Smooth muscle cell (in vitro differentiated cells): ENCODE measurements at regions not wholly inside any gene's neighbourhood (a gene's known extent, or its start where the extent isn't known, plus 50 kb on each side); places are given as distances from the start of the nearest gene placed in this dataset.

ENCODE experiments used
- DNase-seq: peaks from one replicate; lab custom pipeline; 2025; ENCODE audit not compliant: unreplicated experiment; lab: John Stamatoyannopoulos, UW
- H2AFZ ChIP-seq: fragments of 200-600 bp; sonication (generic); 2 replicates; pipeline ENCODE4 v1.6.0; 2016; ENCODE audit warnings: antibody characterized with exemption, low read depth, mild to moderate bottlenecking
- H3F3A ChIP-seq: fragments of 200-600 bp; sonication (generic); 2 replicates; pipeline ENCODE4 v1.6.0; 2017; ENCODE audit warnings: antibody characterized with exemption, low read depth
- H3K27ac ChIP-seq: fragments of 200-600 bp; sonication (generic); 2 replicates; pipeline ENCODE4 v1.5.1; 2016; ENCODE audit warnings: low read depth, mild to moderate bottlenecking
- H3K27me3 ChIP-seq: fragments of 200-600 bp; sonication (generic); 2 replicates; pipeline ENCODE4 v1.6.1; 2016; ENCODE audit warnings: low read depth, mild to moderate bottlenecking
- H3K36me3 ChIP-seq: fragments of 200-600 bp; sonication (generic); 2 replicates; pipeline ENCODE4 v1.5.1; 2016; ENCODE audit warnings: low read depth
- H3K4me1 ChIP-seq: fragments of 200-600 bp; sonication (generic); 2 replicates; pipeline ENCODE4 v1.5.1; 2016; ENCODE audit warnings: low read depth
- H3K4me2 ChIP-seq: fragments of 200-600 bp; sonication (generic); 2 replicates; pipeline ENCODE4 v1.6.0; 2016; ENCODE audit warnings: mild to moderate bottlenecking
- H3K4me3 ChIP-seq: fragments of 200-600 bp; sonication (generic); 2 replicates; pipeline ENCODE4 v1.5.1; 2016; ENCODE audit warnings: mild to moderate bottlenecking
- H3K79me2 ChIP-seq: fragments of 200-600 bp; sonication (generic); 2 replicates; pipeline ENCODE4 v1.6.0; 2016; ENCODE audit warnings: low read depth, mild to moderate bottlenecking
- H3K9ac ChIP-seq: fragments of 200-600 bp; sonication (generic); 2 replicates; pipeline ENCODE4 v1.6.0; 2016; ENCODE audit warnings: low read depth
- H3K9me3 ChIP-seq: fragments of 200-600 bp; sonication (generic); replicated peaks from 2 replicates; pipeline ENCODE4 v1.5.1; 2016; ENCODE audit warnings: low read depth
- H4K20me1 ChIP-seq: fragments of 200-600 bp; sonication (generic); 2 replicates; pipeline ENCODE4 v1.6.0; 2016; ENCODE audit warnings: low read depth
- CTCF ChIP-seq: fragments of 200-600 bp; sonication (generic); IDR thresholded peaks from 2 replicates; pipeline ENCODE4 v1.5.1; 2017; ENCODE audit warnings: borderline replicate concordance, mild to moderate bottlenecking, antibody characterized with exemption; ENCODE audit not compliant: insufficient read depth, poor library complexity, severe bottlenecking
- WGBS: methylation state at CpG from one replicate; pipeline ENCODE4 v1.1.7; 2016; ENCODE audit warnings: low lambda C conversion rate; 5-methylcytosine and 5-hydroxymethylcytosine counted together

- no peak for DNase-seq
- H3K36me3 ChIP-seq, result no peaks in the 10 kb centered on the region
- no peaks in the 10 kb centered on the region for H4K20me1 ChIP-seq
- H3K27me3 ChIP-seq, result no peaks in the 10 kb centered on the region
- H3K79me2 ChIP-seq, result no peaks in the 10 kb centered on the region
- H3K4me3 ChIP-seq, result no peak overlapping the region
- H2AFZ ChIP-seq, result no peak overlapping the region
- H3K4me1 ChIP-seq, result no peaks in the 10 kb centered on the region
- no peaks in the 10 kb centered on the region for H3K9me3 ChIP-seq
- no peak overlapping the region for H3K4me2 ChIP-seq
- H3F3A ChIP-seq, result no peaks in the 10 kb centered on the region
- no peak overlapping the region for H3K9ac ChIP-seq
- TF ChIP-seq CTCF, result no peak
- H3K27ac ChIP-seq, result no peak overlapping the region
These were observed 541.7 kb upstream of the ANKRD30A start for GRCh38 chr10:36583690-36584089.

GRCh38 chr10:36581237-36581636 lies 544.2 kb upstream of the ANKRD30A start:
- H3K27ac ChIP-seq, result no peak overlapping the region
- H3K9me3 ChIP-seq, result no peaks in the 10 kb centered on the region
- no peaks in the 10 kb centered on the region for H3K4me1 ChIP-seq
- no peak overlapping the region for H3K9ac ChIP-seq
- no peak overlapping the region for H3K4me2 ChIP-seq
- H3F3A ChIP-seq, result no peaks in the 10 kb centered on the region
- no peak for TF ChIP-seq CTCF
- DNase-seq, result no peak
- WGBS, result 87% methylated on average over 2 of the region's 2 CpGs
- H3K4me3 ChIP-seq, result no peak overlapping the region
- H3K79me2 ChIP-seq, result no peaks in the 10 kb centered on the region
- no peaks in the 10 kb centered on the region for H3K36me3 ChIP-seq
- H4K20me1 ChIP-seq, result no peaks in the 10 kb centered on the region
- H2AFZ ChIP-seq, result no peak overlapping the region
- no peaks in the 10 kb centered on the region for H3K27me3 ChIP-seq

GRCh38 chr10:36578306-36578705 lies 547.1 kb upstream of the ANKRD30A start:
- Histone ChIP-seq H3K79me2 (no peaks in the 10 kb centered on the region), H4K20me1 (no peaks in the 10 kb centered on the region), H3K27me3 (no peaks in the 10 kb centered on the region), H2AFZ (no peak overlapping the region), H3F3A (no peaks in the 10 kb centered on the region), H3K4me3 (no peak overlapping the region), H3K9ac (no peak overlapping the region), H3K9me3 (no peaks in the 10 kb centered on the region), H3K36me3 (no peaks in the 10 kb centered on the region), H3K4me1 (no peaks in the 10 kb centered on the region), H3K4me2 (no peak overlapping the region), H3K27ac (no peak overlapping the region)
- 94% methylated on average over 5 of the region's 5 CpGs for WGBS
- TF ChIP-seq CTCF, result no peak
- no peak for DNase-seq

GRCh38 chr10:36577126-36577525 lies 548.3 kb upstream of the ANKRD30A start:
- no peak overlapping the region for H3K4me2 ChIP-seq
- TF ChIP-seq CTCF, result no peak
- no peaks in the 10 kb centered on the region for H3F3A ChIP-seq
- no peaks in the 10 kb centered on the region for H3K36me3 ChIP-seq
- H3K9me3 ChIP-seq, result no peaks in the 10 kb centered on the region
- 97% methylated on average over 1 of the region's 1 CpG for WGBS
- no peaks in the 10 kb centered on the region for H3K27me3 ChIP-seq
- H3K4me1 ChIP-seq, result no peaks in the 10 kb centered on the region
- no peaks in the 10 kb centered on the region for H4K20me1 ChIP-seq
- H2AFZ ChIP-seq, result no peak overlapping the region
- no peak overlapping the region for H3K4me3 ChIP-seq
- H3K27ac ChIP-seq, result no peak overlapping the region
- no peak for DNase-seq
- H3K79me2 ChIP-seq, result no peaks in the 10 kb centered on the region
- no peak overlapping the region for H3K9ac ChIP-seq
